ENCODE measurements at regions not wholly inside any gene's neighbourhood (a gene's known extent, or its start where the extent isn't known, plus 50 kb on each side); places are given as distances from the start of the nearest gene placed in this dataset.
A peak's percentile ranks its signal among the peaks of the same experiment; 100 is the strongest.
"Not testable (repeated sequence)": the region's sequence is repeated elsewhere in the genome, so short reads cannot be mapped to it uniquely, and the experiment has no call there.

DNA sequence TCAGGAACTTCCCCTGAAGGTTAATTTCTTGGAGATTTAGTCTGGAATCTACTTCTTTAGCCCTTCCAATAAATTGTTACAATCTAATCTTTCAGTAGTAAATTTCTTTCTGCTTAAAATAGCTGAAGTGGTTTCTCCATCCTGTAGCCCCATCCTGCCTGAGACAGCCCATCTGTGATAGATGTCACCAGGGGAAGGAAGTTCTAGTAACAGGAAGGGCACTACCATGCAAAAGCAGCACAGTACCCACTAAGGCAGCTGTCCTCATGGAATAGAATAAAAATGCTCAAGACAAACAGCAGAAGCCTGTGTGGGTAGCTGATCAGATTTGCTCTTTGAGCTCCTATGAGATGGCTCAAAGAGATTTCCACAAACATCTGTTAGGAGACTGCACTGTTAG lies 1036.5 kb downstream of the SLITRK5 start:
- Mint-ChIP-seq H3K27ac (peak overlapping the region; percentile 64 to 81), H3K36me3 (no peaks in the 10 kb centered on the region), H3K4me3 (peak overlapping the region; percentile 65), H3K27me3 (ENCODE audit: low read depth in 2 of 2) (peaks cover 0 to 3% of the 10 kb centered on the region in 2 donors), H3K9me3 (peaks cover 3 to 5% of the 10 kb centered on the region in 2 donors), H3K4me1 (peaks cover 28 to 32% of the 10 kb centered on the region in 2 donors)
- H3K4me1 ChIP-seq (ENCODE audit: control insufficient read depth, insufficient read depth, low read length), result peaks cover 6% of the 10 kb centered on the region
- intact Hi-C loops (cut with micrococcal nuclease), result no loop called here
- DNase-seq, result no peak
- ATAC-seq, result peak; percentile 65 to 78 (median 65)
- no peaks in the 10 kb centered on the region for H3K36me3 ChIP-seq (ENCODE audit: control insufficient read depth, insufficient read depth, low read length)
- TF ChIP-seq, protein P1, sequence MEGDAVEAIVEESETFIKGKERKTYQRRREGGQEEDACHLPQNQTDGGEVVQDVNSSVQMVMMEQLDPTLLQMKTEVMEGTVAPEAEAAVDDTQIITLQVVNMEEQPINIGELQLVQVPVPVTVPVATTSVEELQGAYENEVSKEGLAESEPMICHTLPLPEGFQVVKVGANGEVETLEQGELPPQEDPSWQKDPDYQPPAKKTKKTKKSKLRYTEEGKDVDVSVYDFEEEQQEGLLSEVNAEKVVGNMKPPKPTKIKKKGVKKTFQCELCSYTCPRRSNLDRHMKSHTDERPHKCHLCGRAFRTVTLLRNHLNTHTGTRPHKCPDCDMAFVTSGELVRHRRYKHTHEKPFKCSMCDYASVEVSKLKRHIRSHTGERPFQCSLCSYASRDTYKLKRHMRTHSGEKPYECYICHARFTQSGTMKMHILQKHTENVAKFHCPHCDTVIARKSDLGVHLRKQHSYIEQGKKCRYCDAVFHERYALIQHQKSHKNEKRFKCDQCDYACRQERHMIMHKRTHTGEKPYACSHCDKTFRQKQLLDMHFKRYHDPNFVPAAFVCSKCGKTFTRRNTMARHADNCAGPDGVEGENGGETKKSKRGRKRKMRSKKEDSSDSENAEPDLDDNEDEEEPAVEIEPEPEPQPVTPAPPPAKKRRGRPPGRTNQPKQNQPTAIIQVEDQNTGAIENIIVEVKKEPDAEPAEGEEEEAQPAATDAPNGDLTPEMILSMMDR (IDR thresholded peaks at IDR 0.05), result no peak
- no peaks in the 10 kb centered on the region for H3K9me3 ChIP-seq (ENCODE audit: control insufficient read depth, insufficient read depth, low read length)
- H3K4me3 ChIP-seq (ENCODE audit: low read length), result no peak overlapping the region
- H3K27me3 ChIP-seq (ENCODE audit: control insufficient read depth, insufficient read depth, low read length), result no peaks in the 10 kb centered on the region
- peak overlapping the region; percentile 18 for H3K27ac ChIP-seq (ENCODE audit: low read length)

DNA sequence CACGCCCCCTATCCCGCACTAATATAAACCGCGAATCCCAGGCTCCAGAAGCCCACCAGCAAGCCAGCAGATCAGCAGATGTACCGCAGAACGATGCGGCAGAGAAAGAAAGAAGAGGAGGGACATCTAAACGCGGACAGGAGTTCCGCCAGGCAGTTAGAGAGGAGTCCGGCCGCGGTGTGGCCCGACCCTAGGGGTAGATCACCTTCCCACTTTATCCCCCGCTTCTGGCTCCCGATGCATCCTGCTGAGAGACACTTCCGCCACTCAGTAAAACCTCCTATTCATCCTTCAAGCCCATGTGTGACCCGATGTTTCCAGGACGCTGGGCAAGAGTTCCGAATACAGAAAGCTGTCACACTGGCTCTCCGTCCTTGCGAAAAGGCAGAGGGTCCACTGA lies 1046.8 kb downstream of the SLITRK5 start:
- intact Hi-C loops (cut with micrococcal nuclease), result no loop called here
- Histone ChIP-seq H3K9me3 (ENCODE audit: control insufficient read depth, insufficient read depth, low read length) (peaks cover 11% of the 10 kb centered on the region), H3K36me3 (ENCODE audit: control insufficient read depth, insufficient read depth, low read length) (no peaks in the 10 kb centered on the region), H3K27ac (ENCODE audit: low read length) (no peak overlapping the region), H3K4me1 (ENCODE audit: control insufficient read depth, insufficient read depth, low read length) (no peaks in the 10 kb centered on the region), H3K27me3 (ENCODE audit: control insufficient read depth, insufficient read depth, low read length) (no peaks in the 10 kb centered on the region), H3K4me3 (ENCODE audit: low read length) (no peak overlapping the region)
- TF ChIP-seq, protein P1 (IDR thresholded peaks at IDR 0.05), result no peak
- no peaks in the 10 kb centered on the region for H3K36me3 Mint-ChIP-seq
- no peak for ATAC-seq
- no peak for DNase-seq
- H3K27ac Mint-ChIP-seq, result no peak overlapping the region
- H3K4me1 Mint-ChIP-seq, result no peaks in the 10 kb centered on the region
- H3K9me3 Mint-ChIP-seq, result no peaks in the 10 kb centered on the region
- no peak overlapping the region for H3K4me3 Mint-ChIP-seq
- 97% methylated on average over 22 of the region's 22 CpGs for WGBS (ENCODE audit: insufficient coverage)
- H3K27me3 Mint-ChIP-seq (ENCODE audit: low read depth in 2 of 2), result no peaks in the 10 kb centered on the region

DNA sequence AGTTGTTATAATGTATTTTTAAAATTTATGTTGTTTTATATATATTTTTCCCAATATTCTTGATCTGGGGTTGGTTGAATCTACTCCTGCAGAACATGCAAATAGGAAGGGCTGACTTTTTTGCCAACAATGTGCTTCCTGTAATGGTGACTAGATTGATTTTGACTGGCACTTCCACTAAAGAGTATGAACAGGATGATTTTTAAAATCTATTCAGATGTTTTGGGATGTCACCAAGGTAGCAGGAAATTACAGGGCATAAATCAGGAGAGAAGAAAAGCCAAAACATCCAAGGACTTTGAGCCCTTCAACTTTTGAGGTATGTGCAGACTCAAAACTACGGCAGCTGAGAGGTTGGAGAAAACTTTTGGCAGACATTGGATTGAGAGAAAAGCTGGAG lies 1047.6 kb downstream of the SLITRK5 start:
- no peak overlapping the region for H3K27ac Mint-ChIP-seq
- TF ChIP-seq, protein P1 (IDR thresholded peaks at IDR 0.05), result no peak
- no peaks in the 10 kb centered on the region for H3K36me3 Mint-ChIP-seq
- Histone ChIP-seq H3K4me1 (ENCODE audit: control insufficient read depth, insufficient read depth, low read length) (no peaks in the 10 kb centered on the region), H3K36me3 (ENCODE audit: control insufficient read depth, insufficient read depth, low read length) (no peaks in the 10 kb centered on the region), H3K9me3 (ENCODE audit: control insufficient read depth, insufficient read depth, low read length) (peaks cover 11% of the 10 kb centered on the region), H3K27me3 (ENCODE audit: control insufficient read depth, insufficient read depth, low read length) (no peaks in the 10 kb centered on the region), H3K4me3 (ENCODE audit: low read length) (no peak overlapping the region), H3K27ac (ENCODE audit: low read length) (no peak overlapping the region)
- no peaks in the 10 kb centered on the region for H3K27me3 Mint-ChIP-seq (ENCODE audit: low read depth in 2 of 2)
- WGBS (ENCODE audit: insufficient coverage), result 82% methylated on average over 1 of the region's 1 CpG
- intact Hi-C loops (cut with micrococcal nuclease), result no loop called here
- H3K9me3 Mint-ChIP-seq, result peaks cover 2 to 4% of the 10 kb centered on the region in 2 donors
- DNase-seq, result no peak
- H3K4me3 Mint-ChIP-seq, result no peak overlapping the region
- no peaks in the 10 kb centered on the region for H3K4me1 Mint-ChIP-seq
- no peak for ATAC-seq

DNA sequence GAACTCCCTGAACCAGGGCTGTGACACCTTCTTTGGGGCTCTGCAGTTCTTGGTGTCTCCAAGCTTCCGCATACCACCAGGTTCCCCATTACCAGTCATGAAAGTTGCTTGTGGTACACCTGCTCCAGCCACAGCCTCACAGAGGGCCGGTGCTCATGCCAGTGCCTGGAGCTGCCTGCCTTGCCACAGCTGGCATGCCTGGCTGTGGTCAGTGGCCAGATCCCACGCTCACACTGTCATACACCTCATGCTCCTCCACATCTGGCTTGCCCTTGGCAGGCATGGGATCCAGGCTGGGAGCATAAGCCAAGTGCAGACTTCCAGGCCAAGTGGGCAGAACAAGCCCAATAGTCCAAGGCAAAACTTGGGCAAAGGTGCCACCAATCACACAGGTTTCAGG lies 1054.9 kb downstream of the SLITRK5 start:
- no peak overlapping the region for H3K4me3 Mint-ChIP-seq
- 81% methylated on average over 3 of the region's 3 CpGs for WGBS (ENCODE audit: insufficient coverage)

DNA sequence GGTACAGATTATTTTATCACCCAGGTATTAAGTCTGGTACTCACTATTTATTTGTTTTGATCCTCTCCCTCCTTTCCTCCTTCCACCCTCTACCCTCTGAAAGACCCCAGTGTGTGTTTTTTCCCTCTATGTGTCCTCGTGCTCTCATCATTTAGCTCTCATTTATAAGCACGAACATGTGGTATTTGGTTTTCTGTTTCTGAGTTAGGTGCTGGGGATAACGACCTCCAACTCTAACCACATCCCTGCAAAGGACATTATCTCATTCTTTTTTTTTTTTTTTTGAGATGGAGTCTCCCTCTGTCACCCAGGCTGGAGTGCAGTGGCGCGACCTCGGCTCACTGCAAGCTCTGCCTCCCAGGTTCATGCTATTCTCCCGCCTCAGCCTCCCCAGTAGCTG lies 1056.1 kb downstream of the SLITRK5 start:
- H3K4me3 Mint-ChIP-seq; H3K9me3 Mint-ChIP-seq; DNase-seq; H3K36me3 ChIP-seq (ENCODE audit: control insufficient read depth, insufficient read depth, low read length); H3K4me3 ChIP-seq (ENCODE audit: low read length); H3K27ac ChIP-seq (ENCODE audit: low read length); H3K27me3 Mint-ChIP-seq (ENCODE audit: low read depth in 2 of 2); H3K36me3 Mint-ChIP-seq; H3K27me3 ChIP-seq (ENCODE audit: control insufficient read depth, insufficient read depth, low read length); H3K4me1 ChIP-seq (ENCODE audit: control insufficient read depth, insufficient read depth, low read length); intact Hi-C loops (cut with micrococcal nuclease); H3K9me3 ChIP-seq (ENCODE audit: control insufficient read depth, insufficient read depth, low read length): not testable (repeated sequence)
- peak overlapping the region in 1 of 2 donors; percentile 79 for H3K27ac Mint-ChIP-seq
- H3K4me1 Mint-ChIP-seq, result peaks cover 18 to 26% of the 10 kb centered on the region in 2 donors
- WGBS (ENCODE audit: insufficient coverage), result 100% methylated on average over 1 of the region's 7 CpGs
- peak in 2 of 3 donors; percentile 62 to 73 for ATAC-seq

More for the DNA sequence above, 1054.9 kb downstream of the SLITRK5 start:
- Histone ChIP-seq H3K36me3 (ENCODE audit: control insufficient read depth, insufficient read depth, low read length) (no peaks in the 10 kb centered on the region), H3K27ac (ENCODE audit: low read length) (no peak overlapping the region), H3K4me3 (ENCODE audit: low read length) (no peak overlapping the region), H3K4me1 (ENCODE audit: control insufficient read depth, insufficient read depth, low read length) (peaks cover 6% of the 10 kb centered on the region), H3K9me3 (ENCODE audit: control insufficient read depth, insufficient read depth, low read length) (peaks cover 6% of the 10 kb centered on the region), H3K27me3 (ENCODE audit: control insufficient read depth, insufficient read depth, low read length) (no peaks in the 10 kb centered on the region)
- TF ChIP-seq, protein P1 (IDR thresholded peaks at IDR 0.05), result no peak
- H3K9me3 Mint-ChIP-seq, result peaks cover 2 to 7% of the 10 kb centered on the region in 2 donors
- no peaks in the 10 kb centered on the region for H3K36me3 Mint-ChIP-seq
- intact Hi-C loops (cut with micrococcal nuclease), result no loop called here
- DNase-seq (no peak), ATAC-seq (peak in 1 of 3 donors; percentile 17)
- H3K27me3 Mint-ChIP-seq (ENCODE audit: low read depth in 2 of 2), result no peaks in the 10 kb centered on the region
- no peak overlapping the region for H3K27ac Mint-ChIP-seq
- peaks cover 18 to 26% of the 10 kb centered on the region in 2 donors for H3K4me1 Mint-ChIP-seq
